Neural progenitor cell (in vitro differentiated cells): ENCODE measurements at regions not wholly inside any gene's neighbourhood (a gene's known extent, or its start where the extent isn't known, plus 50 kb on each side); places are given as distances from the start of the nearest gene placed in this dataset.

Source experiments
- DNase-seq: peaks from one replicate; pipeline ENCODE4 v3.0.0-alpha.2; 2016; ENCODE audit warnings: low spot score
- H2AFZ ChIP-seq: fragments of 200-600 bp; sonication (generic); replicated peaks from 2 replicates; pipeline ENCODE4 v1.6.1; 2016; ENCODE audit warnings: antibody characterized with exemption
- H3F3A ChIP-seq: fragments of 200-600 bp; sonication (generic); 2 replicates; pipeline ENCODE4 v1.6.1; 2016; ENCODE audit warnings: antibody characterized with exemption, low read depth
- H3K27ac ChIP-seq: fragments of 200-600 bp; sonication (generic); 2 replicates; pipeline ENCODE4 v1.5.1; 2016; ENCODE audit warnings: mild to moderate bottlenecking
- H3K27me3 ChIP-seq: fragments of 200-600 bp; sonication (generic); 2 replicates; pipeline ENCODE4 v1.6.1; 2016; ENCODE audit warnings: mild to moderate bottlenecking, moderate library complexity
- H3K36me3 ChIP-seq: fragments of 200-600 bp; sonication (generic); 2 replicates; pipeline ENCODE4 v1.5.1; 2016
- H3K4me1 ChIP-seq: fragments of 200-600 bp; sonication (generic); 2 replicates; pipeline ENCODE4 v1.6.1; 2016; ENCODE audit warnings: mixed run types
- H3K4me2 ChIP-seq: fragments of 200-600 bp; sonication (generic); 2 replicates; pipeline ENCODE4 v1.6.1; 2016
- H3K4me3 ChIP-seq: fragments of 200-600 bp; sonication (generic); 2 replicates; pipeline ENCODE4 v1.5.1; 2016
- H3K79me2 ChIP-seq: fragments of 200-600 bp; sonication (generic); 2 replicates; pipeline ENCODE4 v1.6.1; 2016; ENCODE audit warnings: low read depth
- H3K9ac ChIP-seq: fragments of 200-600 bp; sonication (generic); 2 replicates; pipeline ENCODE4 v1.6.1; 2016
- H3K9me3 ChIP-seq: fragments of 200-600 bp; sonication (generic); 2 replicates; pipeline ENCODE4 v1.5.1; 2016; ENCODE audit warnings: low read depth
- H4K20me1 ChIP-seq: fragments of 200-600 bp; sonication (generic); 2 replicates; pipeline ENCODE4 v1.6.1; 2016; ENCODE audit warnings: low read depth
- H3K27ac Mint-ChIP-seq: 3 replicates; pipeline ENCODE4 v1.8.0; 2021; ENCODE audit warnings: mixed read lengths
- H3K27me3 Mint-ChIP-seq: 2 replicates; pipeline ENCODE4 v1.8.0; 2022; ENCODE audit warnings: low read depth, mild to moderate bottlenecking, inconsistent platforms, moderate library complexity, mixed read lengths; ENCODE audit not compliant: insufficient read depth
- H3K36me3 Mint-ChIP-seq: 3 replicates; pipeline ENCODE4 v1.8.0; 2021; ENCODE audit warnings: mixed read lengths
- H3K4me1 Mint-ChIP-seq: 3 replicates; pipeline ENCODE4 v1.8.0; 2021; ENCODE audit warnings: mixed read lengths
- H3K4me3 Mint-ChIP-seq: 3 replicates; pipeline ENCODE4 v1.8.0; 2021; ENCODE audit warnings: mild to moderate bottlenecking, moderate library complexity, mixed read lengths
- H3K9me3 Mint-ChIP-seq: 3 replicates; pipeline ENCODE4 v1.8.0; 2020; ENCODE audit warnings: mixed read lengths
- EZH2 ChIP-seq: fragments of 200-600 bp; sonication (generic); IDR thresholded peaks from 2 replicates; pipeline ENCODE4 v1.6.1; 2017; ENCODE audit warnings: antibody characterized with exemption, mild to moderate bottlenecking, moderate library complexity
- EZH2phosphoT487 ChIP-seq: fragments of 200-600 bp; sonication (generic); IDR thresholded peaks from 2 replicates; pipeline ENCODE4 v1.6.1; 2017; ENCODE audit warnings: antibody characterized with exemption
- TF ChIP-seq, protein P1 (sequence below): fragments of 200-600 bp; sonication (generic); IDR thresholded peaks from 2 replicates; pipeline ENCODE4 v1.5.1; 2017; ENCODE audit warnings: antibody characterized with exemption, mild to moderate bottlenecking

DNA sequence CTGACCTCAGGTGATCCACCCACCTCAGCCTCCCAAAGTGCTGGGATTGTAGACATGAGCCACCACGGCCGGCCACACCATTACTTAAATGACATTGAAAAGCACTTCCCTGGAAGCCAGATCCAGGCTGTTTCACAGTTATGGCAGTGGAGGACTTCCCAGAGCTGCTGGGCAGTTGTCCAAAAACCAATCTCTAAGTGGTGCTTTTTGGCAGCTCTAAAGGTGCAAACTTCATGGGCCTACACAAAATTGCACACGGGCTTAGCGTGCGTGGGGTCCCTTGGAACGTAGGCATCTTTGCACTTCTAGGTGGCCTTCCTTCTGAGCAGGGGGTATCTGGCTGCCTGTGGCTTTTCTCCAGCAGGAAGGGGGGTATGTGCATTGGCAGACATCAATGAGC is 172.3 kb downstream of the SHOX start:
- Histone ChIP-seq H3K79me2 (no peaks in the 10 kb centered on the region), H3K27ac (no peak overlapping the region), H4K20me1 (no peaks in the 10 kb centered on the region), H3K36me3 (no peaks in the 10 kb centered on the region), H3K4me1 (peaks cover 18% of the 10 kb centered on the region), H3K4me2 (no peak overlapping the region), H2AFZ (no peak overlapping the region), H3K27me3 (no peaks in the 10 kb centered on the region), H3F3A (peaks cover 12% of the 10 kb centered on the region), H3K9ac (no peak overlapping the region), H3K9me3 (no peaks in the 10 kb centered on the region), H3K4me3 (no peak overlapping the region)
- H3K27me3 Mint-ChIP-seq: peaks cover 13% of the 10 kb centered on the region
- no peak for TF ChIP-seq EZH2phosphoT487
- TF ChIP-seq, protein P1, sequence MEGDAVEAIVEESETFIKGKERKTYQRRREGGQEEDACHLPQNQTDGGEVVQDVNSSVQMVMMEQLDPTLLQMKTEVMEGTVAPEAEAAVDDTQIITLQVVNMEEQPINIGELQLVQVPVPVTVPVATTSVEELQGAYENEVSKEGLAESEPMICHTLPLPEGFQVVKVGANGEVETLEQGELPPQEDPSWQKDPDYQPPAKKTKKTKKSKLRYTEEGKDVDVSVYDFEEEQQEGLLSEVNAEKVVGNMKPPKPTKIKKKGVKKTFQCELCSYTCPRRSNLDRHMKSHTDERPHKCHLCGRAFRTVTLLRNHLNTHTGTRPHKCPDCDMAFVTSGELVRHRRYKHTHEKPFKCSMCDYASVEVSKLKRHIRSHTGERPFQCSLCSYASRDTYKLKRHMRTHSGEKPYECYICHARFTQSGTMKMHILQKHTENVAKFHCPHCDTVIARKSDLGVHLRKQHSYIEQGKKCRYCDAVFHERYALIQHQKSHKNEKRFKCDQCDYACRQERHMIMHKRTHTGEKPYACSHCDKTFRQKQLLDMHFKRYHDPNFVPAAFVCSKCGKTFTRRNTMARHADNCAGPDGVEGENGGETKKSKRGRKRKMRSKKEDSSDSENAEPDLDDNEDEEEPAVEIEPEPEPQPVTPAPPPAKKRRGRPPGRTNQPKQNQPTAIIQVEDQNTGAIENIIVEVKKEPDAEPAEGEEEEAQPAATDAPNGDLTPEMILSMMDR: no peak
- TF ChIP-seq EZH2: no peak
- DNase-seq: no peak
- H3K4me3 Mint-ChIP-seq: no peak overlapping the region
- no peak overlapping the region for H3K27ac Mint-ChIP-seq
- H3K36me3 Mint-ChIP-seq: no peaks in the 10 kb centered on the region
- peaks cover 7% of the 10 kb centered on the region for H3K9me3 Mint-ChIP-seq
- peaks cover 2% of the 10 kb centered on the region for H3K4me1 Mint-ChIP-seq

DNA sequence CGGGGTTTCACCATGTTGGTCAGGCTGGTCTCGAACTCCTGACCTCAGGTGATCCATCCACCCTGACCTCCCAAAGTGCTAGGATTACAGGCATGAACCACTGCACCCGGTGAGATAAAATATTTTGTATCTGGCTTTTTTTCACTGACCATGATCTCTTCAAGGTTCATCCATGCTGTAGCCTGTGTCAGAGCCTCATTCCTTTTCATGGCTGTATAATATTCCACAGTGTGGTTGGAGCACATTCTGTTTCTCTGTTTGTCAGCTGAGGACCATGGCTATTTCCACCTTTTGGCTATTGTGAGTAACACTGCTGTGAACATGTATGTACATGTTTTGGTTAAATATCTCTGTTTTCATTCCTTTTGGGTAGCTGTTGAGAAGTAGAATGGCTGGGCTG is 169.2 kb downstream of the SHOX start:
- peaks cover 10% of the 10 kb centered on the region for H3K27me3 Mint-ChIP-seq
- Histone ChIP-seq H3K27ac (no peak overlapping the region), H3K79me2 (no peaks in the 10 kb centered on the region), H3K9me3 (no peaks in the 10 kb centered on the region), H3K4me1 (peaks cover 4% of the 10 kb centered on the region), H3K9ac (no peak overlapping the region), H3K4me2 (no peak overlapping the region), H4K20me1 (no peaks in the 10 kb centered on the region), H3K27me3 (no peaks in the 10 kb centered on the region), H3K4me3 (no peak overlapping the region), H3K36me3 (no peaks in the 10 kb centered on the region), H3F3A (no peaks in the 10 kb centered on the region), H2AFZ (no peak overlapping the region)
- H3K9me3 Mint-ChIP-seq: peaks cover 5% of the 10 kb centered on the region
- H3K4me3 Mint-ChIP-seq: no peak overlapping the region
- H3K36me3 Mint-ChIP-seq: no peaks in the 10 kb centered on the region
- DNase-seq: no peak
- no peak overlapping the region for H3K27ac Mint-ChIP-seq
- TF ChIP-seq, protein P1: no peak
- TF ChIP-seq EZH2 (no peak), EZH2phosphoT487 (no peak)
- no peaks in the 10 kb centered on the region for H3K4me1 Mint-ChIP-seq

DNA sequence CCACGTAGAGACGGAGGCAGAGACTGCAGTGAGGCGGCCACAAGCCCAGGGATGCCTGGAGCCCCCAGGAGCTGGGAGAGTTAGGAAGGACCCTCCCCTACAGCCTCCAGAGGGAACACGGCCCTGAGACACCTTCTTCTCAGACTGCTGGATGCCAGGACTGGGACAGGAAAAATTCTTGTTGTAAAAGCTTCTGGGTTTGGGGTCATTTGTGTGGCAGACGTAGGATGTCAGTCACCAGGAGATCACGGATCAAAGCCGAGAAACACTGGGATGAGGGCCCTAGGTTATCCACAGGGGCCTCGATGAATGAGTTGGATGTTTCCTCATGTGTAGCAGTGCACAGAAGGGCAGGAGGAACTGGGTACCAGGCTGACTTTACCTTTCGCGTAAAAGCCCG is 163.7 kb downstream of the SHOX start:
- H3K36me3 Mint-ChIP-seq: no peaks in the 10 kb centered on the region
- Histone ChIP-seq H3K4me2 (no peak overlapping the region), H3K9ac (no peak overlapping the region), H3K27me3 (peaks cover 23% of the 10 kb centered on the region), H3K36me3 (no peaks in the 10 kb centered on the region), H3K9me3 (no peaks in the 10 kb centered on the region), H3K27ac (no peak overlapping the region), H3F3A (peaks cover 36% of the 10 kb centered on the region), H3K79me2 (no peaks in the 10 kb centered on the region), H3K4me3 (no peak overlapping the region), H3K4me1 (peaks cover 25% of the 10 kb centered on the region), H4K20me1 (peaks cover 8% of the 10 kb centered on the region), H2AFZ (no peak overlapping the region)
- H3K9me3 Mint-ChIP-seq: no peaks in the 10 kb centered on the region
- no peak overlapping the region for H3K4me3 Mint-ChIP-seq
- peak overlapping the region; percentile 35 for H3K27ac Mint-ChIP-seq
- H3K4me1 Mint-ChIP-seq: peaks cover 25% of the 10 kb centered on the region
- peaks cover 17% of the 10 kb centered on the region for H3K27me3 Mint-ChIP-seq
- DNase-seq: no peak
- TF ChIP-seq, protein P1: no peak
- TF ChIP-seq EZH2phosphoT487 (no peak), EZH2 (no peak)
